ENCODE measurements at regions not wholly inside any gene's neighbourhood (a gene's known extent, or its start where the extent isn't known, plus 50 kb on each side); places are given as distances from the start of the nearest gene placed in this dataset.
"Not testable (repeated sequence)": the region's sequence is repeated elsewhere in the genome, so short reads cannot be mapped to it uniquely, and the experiment has no call there.

GRCh38 chr6:140388192-140388802, 1013.8 kb upstream of the CITED2 start:
- no peak for DNase-seq

DNA sequence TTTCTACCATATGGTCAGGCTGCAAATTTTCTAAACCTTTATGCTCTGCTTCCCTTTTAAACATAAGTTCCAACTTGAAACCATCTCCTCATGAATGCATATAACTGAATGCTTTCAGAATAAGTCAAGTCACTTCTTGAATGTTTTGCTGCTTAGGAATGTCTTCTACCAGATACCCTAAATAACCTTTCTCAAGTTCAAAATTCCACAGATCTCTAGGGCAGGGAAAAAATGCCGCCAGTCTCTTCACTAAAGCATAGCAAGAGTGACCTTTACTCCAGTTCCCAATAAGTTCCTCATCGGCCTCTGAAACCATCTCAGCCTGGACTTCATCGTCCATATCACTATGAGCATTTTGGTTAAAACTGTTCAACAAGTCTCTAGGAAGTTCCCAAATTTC, 1011.2 kb upstream of the CITED2 start:
- DNase-seq, result no peak

- DNase-seq, result no peak
Observed at GRCh38 chr6:140382355-140382754, 1007.9 kb upstream of the CITED2 start.

- no peak for DNase-seq
Observed at GRCh38 chr6:140380427-140381218, 1006.2 kb upstream of the CITED2 start.

GRCh38 chr6:140379919-140380318, 1005.5 kb upstream of the CITED2 start:
- no peak for DNase-seq

GRCh38 chr6:140376209-140376608, 1001.8 kb upstream of the CITED2 start:
- no peak for DNase-seq

DNA sequence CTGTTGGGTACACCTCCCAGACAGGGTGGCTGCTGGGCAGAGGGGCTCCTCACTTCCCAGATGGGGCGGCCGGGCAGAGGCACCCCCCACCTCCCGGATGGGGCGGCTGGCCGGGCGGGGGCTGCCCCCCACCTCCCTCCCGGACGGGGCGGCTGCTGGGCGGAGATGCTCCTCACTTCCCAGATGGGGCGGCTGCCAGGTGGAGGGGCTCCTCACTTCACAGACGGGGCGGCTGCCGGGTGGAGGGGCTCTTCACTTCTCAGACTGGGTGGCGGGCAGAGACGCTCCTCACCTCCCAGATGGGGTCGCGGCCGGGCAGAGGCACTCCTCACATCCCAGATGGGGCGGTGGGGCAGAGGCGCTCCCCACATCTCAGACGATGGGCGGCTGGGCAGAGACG, 999.3 kb upstream of the CITED2 start:
- DNase-seq, result not testable (repeated sequence)

- DNase-seq, result no peak
Observed at GRCh38 chr6:140372064-140372463, 997.6 kb upstream of the CITED2 start.

DNA sequence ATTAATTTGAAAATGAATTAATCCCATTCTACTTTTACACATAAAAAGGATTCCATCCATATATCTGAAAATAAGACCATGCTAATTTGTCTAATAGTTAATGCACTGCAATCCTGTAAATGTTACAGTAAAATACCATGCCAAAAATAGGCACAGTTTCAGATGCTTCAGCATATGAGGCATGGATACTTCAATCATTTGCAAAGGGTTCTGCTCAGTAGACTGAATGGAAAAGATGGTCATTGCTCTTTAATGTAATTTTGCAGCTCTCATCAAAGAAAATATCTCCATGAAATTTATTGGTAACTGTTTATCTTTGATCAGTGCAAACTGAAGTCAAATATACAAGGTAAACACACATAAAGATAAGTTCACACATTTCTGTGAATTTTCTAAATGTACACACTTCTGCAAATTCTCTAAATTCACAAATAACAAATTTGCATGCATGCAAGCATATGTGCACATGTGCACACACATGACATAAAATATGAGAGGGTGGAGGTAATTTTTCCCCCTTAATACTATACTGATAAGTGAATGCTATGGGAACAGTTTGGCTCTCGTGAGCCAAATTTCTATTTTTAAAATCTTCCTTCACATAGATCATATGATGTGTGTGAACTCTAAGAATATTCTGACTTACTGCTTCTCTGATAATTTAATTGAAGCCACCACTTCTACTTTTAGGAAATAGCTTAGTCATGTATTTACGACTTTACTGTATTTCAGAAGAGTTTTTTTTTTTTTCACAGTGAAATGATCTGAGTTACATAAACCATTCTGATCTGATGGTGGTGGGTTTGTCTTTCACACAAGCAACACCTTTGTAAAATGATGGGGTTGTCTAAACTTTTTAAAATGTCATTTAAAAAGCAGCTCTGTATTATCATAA, 996.8 kb upstream of the CITED2 start:
- no peak for DNase-seq

- DNase-seq, result no peak
Observed at GRCh38 chr6:140370441-140370840, 996.0 kb upstream of the CITED2 start.

DNA sequence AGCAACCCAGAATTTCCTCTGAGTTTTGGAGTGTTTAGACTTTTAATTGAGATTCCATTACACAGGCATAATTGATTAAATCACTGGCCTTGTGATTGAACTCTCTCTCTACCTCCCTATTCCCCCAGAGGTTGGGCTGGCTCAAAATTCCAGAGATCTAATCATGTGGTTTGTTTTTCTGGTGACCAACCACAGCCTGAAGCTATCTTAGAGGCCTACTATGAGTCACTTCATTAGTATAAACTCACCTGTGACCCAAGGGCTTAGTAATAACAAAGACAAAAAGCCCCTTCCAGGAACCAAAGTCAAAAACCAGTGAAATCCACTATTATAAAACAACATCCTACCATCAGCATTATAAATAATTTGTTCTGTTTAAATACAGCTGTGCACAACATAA, 992.5 kb upstream of the CITED2 start:
- DNase-seq, result no peak

DNA sequence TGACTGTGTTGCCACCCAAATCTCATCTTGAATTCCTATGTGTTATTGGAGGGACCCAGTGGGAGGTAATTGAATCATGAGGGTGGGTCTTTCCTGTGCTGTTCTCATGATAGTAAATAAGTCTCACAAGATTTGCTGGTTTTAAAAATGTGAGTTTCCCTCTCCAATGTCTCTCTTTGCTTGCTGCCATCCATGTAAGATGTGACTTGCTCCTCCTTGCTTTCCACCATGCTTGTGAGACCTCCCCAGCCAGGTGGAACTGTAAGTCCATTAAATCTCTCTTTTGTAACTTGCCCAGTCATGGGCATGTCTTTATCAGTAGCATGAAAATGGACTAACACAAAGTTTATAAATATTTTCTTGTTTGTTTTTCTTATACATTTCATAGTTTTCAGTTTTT, 990.5 kb upstream of the CITED2 start:
- DNase-seq, result no peak

DNA sequence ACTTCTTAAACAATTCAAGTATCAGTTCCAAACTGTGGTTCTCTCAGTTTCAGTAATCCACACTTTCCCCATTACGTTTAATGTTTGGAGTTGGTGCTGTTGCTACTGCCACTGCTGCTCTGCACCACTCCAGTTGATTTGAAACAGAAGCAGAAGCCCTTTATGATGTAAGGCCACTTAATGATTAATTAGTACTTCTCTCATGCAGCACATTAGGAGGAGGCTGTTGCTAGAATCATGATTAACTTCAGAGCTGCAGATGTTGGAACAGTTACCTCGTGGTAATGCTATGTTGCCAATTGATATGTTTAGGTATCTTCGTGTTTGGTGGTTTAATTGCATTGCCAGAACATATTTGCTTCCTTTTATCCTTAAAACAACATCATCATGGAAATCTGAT, 986.2 kb upstream of the CITED2 start:
- no peak for DNase-seq

DNA sequence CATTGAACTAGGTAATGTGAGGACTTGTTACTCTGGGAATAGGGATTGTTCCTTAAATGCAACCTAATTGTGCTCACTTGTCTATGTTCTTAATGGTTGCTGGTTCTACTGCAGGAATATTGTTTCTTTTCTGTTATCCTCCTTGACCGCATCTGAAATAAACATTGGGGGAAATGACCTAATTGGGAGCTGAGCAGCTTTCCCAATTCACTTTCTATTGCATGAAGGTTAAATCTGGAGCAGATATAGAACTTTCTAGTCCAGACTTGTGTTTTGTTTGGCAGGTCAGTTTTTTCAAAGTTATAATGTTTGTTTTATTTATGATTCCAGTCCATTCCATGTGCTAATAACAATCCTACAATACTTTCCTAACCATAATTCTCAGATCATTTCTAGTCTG, 981.0 kb upstream of the CITED2 start:
- no peak for DNase-seq

DNA sequence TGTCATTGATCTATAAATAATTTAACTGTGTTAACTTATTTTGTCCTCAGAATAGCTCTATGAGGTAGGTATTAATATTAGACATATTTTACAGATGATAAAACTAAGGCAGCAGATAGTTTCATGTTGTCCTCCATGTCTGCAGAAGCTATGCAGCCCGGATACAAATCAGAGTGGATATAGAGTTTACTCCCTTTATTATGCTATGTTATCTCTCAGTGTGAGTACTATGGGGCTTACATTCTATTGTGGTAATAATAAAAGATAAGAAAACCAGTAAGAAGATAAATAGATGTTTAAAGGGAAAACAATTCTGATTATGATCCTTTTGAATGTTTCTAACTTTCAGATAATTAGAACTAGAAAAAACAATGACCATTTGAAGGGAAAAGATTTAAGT, 979.8 kb upstream of the CITED2 start:
- no peak for DNase-seq

GRCh38 chr6:140353536-140353935, 979.1 kb upstream of the CITED2 start:
- DNase-seq, result no peak

- DNase-seq, result no peak
Observed at GRCh38 chr6:140346428-140346827, 972.0 kb upstream of the CITED2 start.

DNA sequence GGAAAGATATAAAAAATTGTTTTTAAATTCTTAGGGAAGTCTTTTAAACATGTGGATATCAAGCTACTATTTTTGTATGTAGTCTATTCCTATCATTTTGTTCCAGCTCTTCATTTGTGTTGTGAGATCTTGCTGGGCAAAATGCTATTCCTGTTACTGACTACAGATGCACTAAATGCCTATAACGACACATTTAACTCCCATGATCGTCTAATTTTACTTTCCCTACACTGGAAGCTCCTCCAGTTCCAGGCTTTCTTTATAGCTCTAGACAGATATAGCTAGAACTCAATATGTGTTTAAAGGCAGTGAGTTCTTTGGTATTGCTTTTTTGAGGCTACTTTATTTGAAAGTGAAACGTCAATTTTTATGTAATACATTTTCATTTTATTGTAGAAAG, 971.5 kb upstream of the CITED2 start:
- no peak for DNase-seq

- no peak for DNase-seq
Observed at GRCh38 chr6:140344142-140344913, 969.9 kb upstream of the CITED2 start.

DNA sequence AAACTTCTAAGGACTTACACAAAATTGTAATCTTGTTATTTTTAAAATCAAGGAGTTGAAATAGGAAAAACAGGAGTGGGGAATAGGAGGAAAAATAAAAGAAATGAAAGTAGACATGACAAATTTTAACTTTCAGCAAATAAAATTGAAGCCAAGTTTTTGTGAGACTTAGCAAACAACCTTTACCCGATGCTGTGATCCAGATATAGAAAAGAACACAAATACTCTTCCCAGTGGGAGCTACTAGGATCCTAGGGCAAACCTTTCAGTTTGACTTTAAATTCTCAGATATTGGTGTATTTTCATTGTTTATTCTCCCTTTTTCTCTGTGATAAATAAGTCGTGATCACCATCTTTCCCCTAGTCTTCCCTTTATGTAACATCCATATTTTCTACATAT, 968.7 kb upstream of the CITED2 start:
- DNase-seq, result no peak

- no peak for DNase-seq
Observed at GRCh38 chr6:140341272-140341671, 966.8 kb upstream of the CITED2 start.

DNA sequence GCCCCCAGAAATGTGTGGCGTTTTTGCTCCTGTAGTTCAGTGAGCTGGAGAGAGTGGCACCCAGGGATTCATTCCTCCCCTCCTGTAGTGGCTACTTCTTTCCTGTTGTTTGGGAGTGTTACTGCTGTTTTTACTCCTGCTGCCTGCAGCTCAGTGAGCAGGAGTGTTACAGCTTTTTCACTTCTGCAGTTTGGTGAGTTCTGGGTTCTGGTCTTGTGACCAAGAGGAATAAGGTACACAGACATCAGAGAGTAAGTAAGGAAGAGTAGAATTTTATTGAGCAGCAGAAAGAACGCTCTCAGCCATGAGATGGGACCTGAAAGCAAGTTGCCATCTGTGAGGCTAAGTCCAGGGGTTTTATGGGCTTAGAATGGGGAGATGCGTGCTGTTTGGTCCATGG, 966.3 kb upstream of the CITED2 start:
- no peak for DNase-seq

DNA sequence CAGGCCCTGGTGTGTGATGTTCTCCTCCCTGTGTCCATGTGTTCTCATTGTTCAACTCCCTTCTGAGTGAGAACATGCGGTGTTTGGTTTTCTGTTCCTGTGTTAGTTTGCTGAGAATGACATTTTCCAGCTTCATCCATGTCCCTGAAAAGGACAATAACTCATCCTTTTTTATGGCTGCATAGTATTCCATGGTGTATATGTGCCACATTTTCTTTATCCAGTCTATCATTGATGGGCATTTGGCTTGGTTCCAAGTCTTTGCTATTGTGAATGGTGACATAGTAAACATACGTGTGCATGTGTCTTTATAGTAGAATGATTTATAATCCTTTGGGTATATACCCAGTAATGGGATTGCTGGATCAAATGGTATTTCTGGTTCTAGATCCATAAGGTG, 964.6 kb upstream of the CITED2 start:
- not testable (repeated sequence) for DNase-seq

Measured in SIG-M5 (cell line).